ENCODE measurements at regions not wholly inside any gene's neighbourhood (a gene's known extent, or its start where the extent isn't known, plus 50 kb on each side); places are given as distances from the start of the nearest gene placed in this dataset.

DNA sequence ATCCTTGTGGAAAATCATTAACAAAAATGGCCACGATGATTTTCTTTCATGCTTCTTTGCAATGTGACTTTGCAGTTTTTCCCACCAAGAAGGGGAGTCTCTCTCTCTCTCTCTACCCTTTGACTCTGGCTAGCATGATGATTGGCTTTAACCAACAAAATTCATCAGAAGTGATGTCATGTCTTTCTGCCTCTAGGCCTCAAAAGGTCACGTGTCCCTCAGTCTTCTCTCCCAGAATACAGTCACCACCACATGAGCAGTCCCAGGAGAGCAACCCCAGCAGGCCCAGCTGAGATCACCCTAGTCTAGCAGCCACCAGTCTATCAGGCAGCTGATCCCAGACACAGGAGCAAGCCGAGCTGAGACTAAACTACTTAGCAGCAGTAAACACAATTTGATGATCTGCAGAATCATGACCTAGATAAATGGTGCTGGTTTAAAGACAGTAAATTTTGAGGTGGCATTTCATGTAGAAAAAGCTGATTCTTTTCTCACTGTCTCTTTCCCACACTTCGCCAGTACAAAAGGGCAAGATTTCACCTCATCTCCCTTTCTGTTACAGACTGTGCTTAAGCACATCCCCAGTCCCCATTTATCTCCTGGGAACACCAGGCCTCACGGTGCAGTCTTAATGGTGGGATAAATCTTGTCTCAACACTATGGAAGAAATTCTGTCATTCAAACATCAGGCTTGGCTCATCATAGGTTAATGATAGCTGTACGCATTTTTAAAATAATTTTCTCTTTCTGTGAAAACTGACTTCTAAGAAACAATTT is 132.7 kb downstream of the SCG2 start:
- no peaks in the 10 kb centered on the region for H3K27me3 ChIP-seq
- intact Hi-C loops (cut with DNase I; ENCODE audit: low total_unique reads) = no loop called here
- H3K27ac ChIP-seq = peak overlapping the region; percentile 13 to 46
- H3K4me3 ChIP-seq = no peak overlapping the region
- H3K9me3 ChIP-seq = no peaks in the 10 kb centered on the region
- no peak for TF ChIP-seq POLR2A (IDR thresholded peaks at IDR 0.05)
- TF ChIP-seq, protein P1, sequence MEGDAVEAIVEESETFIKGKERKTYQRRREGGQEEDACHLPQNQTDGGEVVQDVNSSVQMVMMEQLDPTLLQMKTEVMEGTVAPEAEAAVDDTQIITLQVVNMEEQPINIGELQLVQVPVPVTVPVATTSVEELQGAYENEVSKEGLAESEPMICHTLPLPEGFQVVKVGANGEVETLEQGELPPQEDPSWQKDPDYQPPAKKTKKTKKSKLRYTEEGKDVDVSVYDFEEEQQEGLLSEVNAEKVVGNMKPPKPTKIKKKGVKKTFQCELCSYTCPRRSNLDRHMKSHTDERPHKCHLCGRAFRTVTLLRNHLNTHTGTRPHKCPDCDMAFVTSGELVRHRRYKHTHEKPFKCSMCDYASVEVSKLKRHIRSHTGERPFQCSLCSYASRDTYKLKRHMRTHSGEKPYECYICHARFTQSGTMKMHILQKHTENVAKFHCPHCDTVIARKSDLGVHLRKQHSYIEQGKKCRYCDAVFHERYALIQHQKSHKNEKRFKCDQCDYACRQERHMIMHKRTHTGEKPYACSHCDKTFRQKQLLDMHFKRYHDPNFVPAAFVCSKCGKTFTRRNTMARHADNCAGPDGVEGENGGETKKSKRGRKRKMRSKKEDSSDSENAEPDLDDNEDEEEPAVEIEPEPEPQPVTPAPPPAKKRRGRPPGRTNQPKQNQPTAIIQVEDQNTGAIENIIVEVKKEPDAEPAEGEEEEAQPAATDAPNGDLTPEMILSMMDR (IDR thresholded peaks at IDR 0.05) = no peak
- peaks cover 9% of the 10 kb centered on the region for H3K4me1 ChIP-seq
- H3K36me3 ChIP-seq (ENCODE audit: low read depth, missing control alignments) = no peaks in the 10 kb centered on the region
- 52 to 57% methylated on average over 6 of the region's 6 CpGs for WGBS, 2 donors
- peak; percentile 30 for DNase-seq

DNA sequence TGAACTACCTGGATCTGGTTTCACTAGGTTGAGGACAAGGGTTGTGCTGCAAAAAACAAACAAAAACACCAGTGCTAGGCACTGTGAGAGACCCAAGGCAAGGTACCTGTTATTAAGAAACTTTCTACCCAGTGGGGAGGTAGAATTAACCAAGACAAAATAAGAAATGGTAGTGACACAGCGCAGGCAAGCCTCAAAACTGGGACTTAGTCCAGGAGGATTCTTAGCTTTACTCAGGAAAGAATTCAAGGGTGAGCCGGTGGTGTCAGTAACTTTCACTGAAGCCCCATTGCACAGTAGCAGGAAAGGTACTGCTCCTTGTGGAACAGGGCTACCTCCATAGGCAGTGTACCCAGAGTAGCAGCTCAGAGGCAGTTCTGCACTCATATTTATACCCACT is 131.6 kb downstream of the SCG2 start:
- Histone ChIP-seq H3K9me3 (no peaks in the 10 kb centered on the region), H3K4me1 (peaks cover 9% of the 10 kb centered on the region), H3K36me3 (ENCODE audit: low read depth, missing control alignments) (no peaks in the 10 kb centered on the region), H3K27ac (no peak overlapping the region), H3K27me3 (no peaks in the 10 kb centered on the region), H3K4me3 (no peak overlapping the region)
- intact Hi-C loops (cut with DNase I; ENCODE audit: low total_unique reads) = no loop called here
- 36 to 78% methylated on average over 2 of the region's 2 CpGs for WGBS, 2 donors
- DNase-seq = no peak
- TF ChIP-seq, protein P1 (IDR thresholded peaks at IDR 0.05) = no peak
- TF ChIP-seq POLR2A (IDR thresholded peaks at IDR 0.05) = no peak

DNA sequence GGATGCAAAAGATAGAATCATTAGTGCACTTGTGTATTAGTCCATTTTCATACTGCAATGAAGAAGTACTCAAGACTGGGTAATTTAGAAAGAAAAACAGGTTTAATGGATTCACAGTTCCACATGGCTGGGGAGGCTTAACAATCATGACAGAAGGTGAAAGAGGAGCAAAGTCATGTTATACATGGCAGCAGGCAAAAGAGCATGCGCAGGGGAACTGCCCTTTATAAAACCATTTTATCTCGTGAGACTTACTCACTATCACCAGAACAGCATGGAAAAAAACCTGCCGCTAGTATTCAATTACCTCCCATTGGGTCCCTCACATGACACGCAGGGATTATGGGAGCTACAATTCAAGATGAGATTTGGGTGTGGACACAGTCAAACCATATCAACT is 129.4 kb downstream of the SCG2 start:
- intact Hi-C loops (cut with DNase I; ENCODE audit: low total_unique reads) = no loop called here
- H3K27me3 ChIP-seq = no peaks in the 10 kb centered on the region
- H3K4me3 ChIP-seq = no peak overlapping the region
- H3K27ac ChIP-seq = no peak overlapping the region
- no peak for DNase-seq
- H3K36me3 ChIP-seq (ENCODE audit: low read depth, missing control alignments) = no peaks in the 10 kb centered on the region
- TF ChIP-seq, protein P1 (IDR thresholded peaks at IDR 0.05) = no peak
- no peak for TF ChIP-seq POLR2A (IDR thresholded peaks at IDR 0.05)
- WGBS, 2 donors = 95 to 97% methylated on average over 4 of the region's 4 CpGs
- H3K9me3 ChIP-seq = no peaks in the 10 kb centered on the region
- peaks cover 9% of the 10 kb centered on the region for H3K4me1 ChIP-seq

DNA sequence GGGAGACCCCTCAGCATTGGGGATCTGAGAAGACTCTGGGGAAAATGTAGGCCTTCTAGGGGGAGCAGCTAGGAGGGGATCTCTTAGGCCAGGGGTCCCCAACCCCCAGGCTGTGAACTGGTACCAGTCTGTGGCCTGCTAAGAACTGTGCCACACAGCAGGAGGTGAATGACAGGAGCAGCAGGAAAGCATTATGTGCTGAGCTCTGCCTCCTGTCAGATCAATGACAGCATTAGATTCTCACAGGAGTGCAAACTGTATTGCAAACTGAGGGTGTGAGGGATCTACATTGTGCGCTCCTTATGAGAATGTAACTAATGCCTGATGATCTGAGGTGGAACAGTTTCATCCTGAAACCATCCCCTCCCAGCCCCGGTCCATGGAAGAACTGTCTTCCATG is 127.3 kb downstream of the SCG2 start:
- TF ChIP-seq, protein P1 (IDR thresholded peaks at IDR 0.05) = no peak
- no peak for TF ChIP-seq POLR2A (IDR thresholded peaks at IDR 0.05)
- H3K27me3 ChIP-seq = no peaks in the 10 kb centered on the region
- H3K9me3 ChIP-seq = no peaks in the 10 kb centered on the region
- H3K36me3 ChIP-seq (ENCODE audit: low read depth, missing control alignments) = no peaks in the 10 kb centered on the region
- H3K4me1 ChIP-seq = no peaks in the 10 kb centered on the region
- H3K4me3 ChIP-seq = no peak overlapping the region
- 78% methylated on average over 2 of the region's 2 CpGs for WGBS, 2 donors
- no peak overlapping the region for H3K27ac ChIP-seq
- intact Hi-C loops (cut with DNase I; ENCODE audit: low total_unique reads) = no loop called here
- no peak for DNase-seq

DNA sequence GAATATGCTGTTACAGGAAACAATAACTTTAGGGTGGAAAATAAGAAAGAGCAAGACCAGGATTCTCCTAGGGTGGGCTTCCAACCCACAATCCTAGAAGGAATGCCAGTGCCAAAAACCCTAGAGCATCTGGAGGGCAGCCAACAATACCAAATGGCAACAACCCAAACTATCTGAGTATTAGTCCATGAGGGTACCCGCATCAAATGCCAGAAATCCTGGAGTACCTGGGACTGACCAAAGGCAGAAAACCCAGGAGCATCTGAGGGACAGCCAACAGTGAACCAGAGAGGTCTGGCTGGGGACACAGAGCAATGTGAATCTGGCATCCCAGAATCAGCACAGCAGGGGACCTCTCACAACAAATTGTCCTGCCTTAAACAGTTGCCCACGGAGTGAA is 126.3 kb downstream of the SCG2 start:
- no peak for DNase-seq
- Histone ChIP-seq H3K36me3 (ENCODE audit: low read depth, missing control alignments) (no peaks in the 10 kb centered on the region), H3K27me3 (no peaks in the 10 kb centered on the region), H3K4me1 (no peaks in the 10 kb centered on the region), H3K9me3 (no peaks in the 10 kb centered on the region), H3K4me3 (no peak overlapping the region), H3K27ac (no peak overlapping the region)
- intact Hi-C loops (cut with DNase I; ENCODE audit: low total_unique reads) = no loop called here
- TF ChIP-seq, protein P1 (IDR thresholded peaks at IDR 0.05) = no peak
- no peak for TF ChIP-seq POLR2A (IDR thresholded peaks at IDR 0.05)
- 58 to 94% methylated on average over 2 of the region's 2 CpGs for WGBS, 2 donors
